Hepatic stellate cell (primary cell): ENCODE measurements at regions not wholly inside any gene's neighbourhood (a gene's known extent, or its start where the extent isn't known, plus 50 kb on each side); places are given as distances from the start of the nearest gene placed in this dataset.

Source experiments
- DNase-seq: peaks from one replicate; pipeline ENCODE4 v3.0.0; 2011; ENCODE audit warnings: low spot score

DNA sequence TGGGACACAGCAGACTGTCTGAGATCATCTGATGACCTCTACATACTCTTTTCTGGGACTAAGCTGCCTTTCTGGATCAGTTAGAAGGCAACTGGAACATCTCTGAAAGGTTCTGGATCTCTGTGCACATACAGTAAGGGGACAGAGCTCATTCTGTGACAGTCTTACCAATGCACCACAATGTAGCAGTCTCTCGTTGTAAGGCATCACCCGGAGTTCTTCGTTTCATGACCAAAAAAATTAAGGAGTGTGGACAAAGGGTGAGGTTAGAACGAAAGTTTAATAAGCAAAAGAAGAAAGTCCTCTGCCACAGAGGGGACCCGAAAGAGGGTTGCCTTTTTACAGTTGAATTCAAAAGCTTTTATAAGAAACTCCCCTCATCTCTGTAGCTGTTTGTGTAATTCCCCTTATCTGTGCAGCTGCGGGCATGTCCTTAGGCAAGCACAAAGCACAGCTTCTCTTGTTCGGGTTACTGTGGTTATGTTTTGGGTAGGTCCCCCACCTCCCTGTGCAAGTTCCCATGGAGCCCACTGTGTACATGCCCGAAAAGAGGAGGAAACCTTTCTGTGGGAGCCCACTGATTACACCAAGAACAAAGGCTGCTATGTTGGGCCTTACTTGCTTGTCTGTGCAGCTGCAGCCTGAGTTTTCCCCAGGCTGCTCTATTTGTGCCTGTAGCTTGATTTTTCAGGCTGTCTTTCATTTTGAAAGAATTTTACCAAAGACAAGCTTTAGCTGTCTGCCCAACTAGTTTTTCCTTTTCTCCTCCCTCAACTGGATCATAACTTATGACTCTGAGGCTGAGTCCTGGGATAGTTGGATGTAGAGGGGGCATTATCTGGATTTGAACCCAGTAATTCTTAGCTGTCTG, 53.1 kb upstream of the CACNA1E start:
- DNase-seq = no peak
